Calu3 (cell line): ENCODE measurements at regions not wholly inside any gene's neighbourhood (a gene's known extent, or its start where the extent isn't known, plus 50 kb on each side); places are given as distances from the start of the nearest gene placed in this dataset.

Source experiments
- BruUV-seq: library from RNA; stranded (reverse); fragments of 400-500 nt; replicated peaks from 2 replicates; lab custom pipeline; 2021; lab: Mats Ljungman, UMichigan
- CTCF ChIA-PET: fragments of 300-600 bp; sonication (Branson Sonifier 250); formaldehyde crosslinking; loops from one replicate; lab custom pipeline; 2022; ENCODE audit warnings: antibody characterized with exemption; lab: Charles Lee
- DNase-seq: peaks from one replicate; pipeline ENCODE4 v3.0.0; 2022
- H3K27ac Mint-ChIP-seq: one replicate; pipeline ENCODE4 v1.8.0; 2022; ENCODE audit warnings: mixed read lengths; ENCODE audit not compliant: unreplicated experiment
- H3K27me3 Mint-ChIP-seq: one replicate; pipeline ENCODE4 v1.8.0; 2022; ENCODE audit warnings: mixed read lengths; ENCODE audit not compliant: unreplicated experiment
- H3K36me3 Mint-ChIP-seq: one replicate; pipeline ENCODE4 v1.8.0; 2022; ENCODE audit warnings: mild to moderate bottlenecking, moderate library complexity, mixed read lengths; ENCODE audit not compliant: insufficient read depth, unreplicated experiment
- H3K4me1 Mint-ChIP-seq: one replicate; pipeline ENCODE4 v1.8.0; 2022; ENCODE audit warnings: mild to moderate bottlenecking, low read depth, mixed read lengths; ENCODE audit not compliant: unreplicated experiment
- H3K4me3 Mint-ChIP-seq: one replicate; pipeline ENCODE4 v1.8.0; 2022; ENCODE audit warnings: mild to moderate bottlenecking, low read depth, moderate library complexity, mixed read lengths; ENCODE audit not compliant: unreplicated experiment
- H3K9me3 Mint-ChIP-seq: one replicate; pipeline ENCODE4 v1.8.0; 2022; ENCODE audit warnings: low read depth, mixed read lengths; ENCODE audit not compliant: unreplicated experiment
- CTCF ChIP-seq: fragments of 200-600 bp; IDR thresholded peaks from one replicate; pipeline ENCODE4 v1.8.0; 2022; ENCODE audit warnings: antibody characterized with exemption; ENCODE audit not compliant: unreplicated experiment
- intact Hi-C: fragments of 100-400 bp; cut with micrococcal nuclease; formaldehyde crosslinking; loops from one replicate; pipeline ENCODE4 v1.10.0; 2022; ENCODE audit not compliant: unreplicated experiment

- TF ChIP-seq CTCF, result no peak
- Mint-ChIP-seq H3K4me3 (no peak overlapping the region), H3K27ac (no peak overlapping the region), H3K4me1 (no peaks in the 10 kb centered on the region), H3K36me3 (no peaks in the 10 kb centered on the region), H3K27me3 (no peaks in the 10 kb centered on the region), H3K9me3 (no peaks in the 10 kb centered on the region)
- CTCF ChIA-PET, result no interaction called here
- intact Hi-C loops, result no loop called here
- no TSS peak for BruUV-seq
- no peak for DNase-seq
These were observed 298.3 kb upstream of the AGA start for GRCh38 chr4:177740563-177740962.

GRCh38 chr4:177759729-177760128 lies 317.5 kb upstream of the AGA start:
- Mint-ChIP-seq H3K9me3 (no peaks in the 10 kb centered on the region), H3K27ac (no peak overlapping the region), H3K36me3 (no peaks in the 10 kb centered on the region), H3K27me3 (no peaks in the 10 kb centered on the region), H3K4me1 (no peaks in the 10 kb centered on the region), H3K4me3 (no peak overlapping the region)
- intact Hi-C loops, result no loop called here
- no peak for DNase-seq
- CTCF ChIA-PET, result no interaction called here
- TF ChIP-seq CTCF, result no peak
- no TSS peak for BruUV-seq

GRCh38 chr4:177761692-177762091 lies 319.5 kb upstream of the AGA start:
- Mint-ChIP-seq H3K9me3 (no peaks in the 10 kb centered on the region), H3K27me3 (no peaks in the 10 kb centered on the region), H3K36me3 (no peaks in the 10 kb centered on the region), H3K4me1 (no peaks in the 10 kb centered on the region), H3K27ac (no peak overlapping the region), H3K4me3 (no peak overlapping the region)
- DNase-seq, result no peak
- intact Hi-C loops, result no loop called here
- CTCF ChIA-PET, result no interaction called here
- BruUV-seq, result no TSS peak
- no peak for TF ChIP-seq CTCF

GRCh38 chr4:177769155-177769554 lies 326.9 kb upstream of the AGA start:
- H3K27me3 Mint-ChIP-seq, result no peaks in the 10 kb centered on the region
- BruUV-seq, result no TSS peak
- no peak overlapping the region for H3K4me3 Mint-ChIP-seq
- no peaks in the 10 kb centered on the region for H3K36me3 Mint-ChIP-seq
- H3K9me3 Mint-ChIP-seq, result no peaks in the 10 kb centered on the region
- no peak overlapping the region for H3K27ac Mint-ChIP-seq
- no peak for DNase-seq
- intact Hi-C loops, result no loop called here
- CTCF ChIA-PET, result no interaction called here
- no peak for TF ChIP-seq CTCF
- no peaks in the 10 kb centered on the region for H3K4me1 Mint-ChIP-seq
